Endothelial cell of umbilical vein (primary cell): ENCODE measurements at regions not wholly inside any gene's neighbourhood (a gene's known extent, or its start where the extent isn't known, plus 50 kb on each side); places are given as distances from the start of the nearest gene placed in this dataset.

Source experiments
- BruUV-seq: library from RNA; stranded (reverse); fragments of 400-500 nt; replicated peaks from 2 replicates; lab custom pipeline; 2021; lab: Mats Ljungman, UMichigan
- CTCF ChIA-PET: fragments of 300-600, 350-600 bp; sonication (Branson Sonifier 250); formaldehyde crosslinking; loops from one replicate; lab custom pipeline; 2021; ENCODE audit warnings: antibody characterized with exemption, inconsistent platforms; lab: Charles Lee
- POLR2A ChIA-PET: fragments of 300-600, 350-600 bp; sonication (Branson Sonifier 250); formaldehyde crosslinking; loops from one replicate; lab custom pipeline; 2021; ENCODE audit warnings: antibody characterized with exemption, inconsistent platforms; lab: Charles Lee
- DNase-seq: peaks from one replicate; pipeline ENCODE4 v3.0.0-alpha.2; 2011; ENCODE audit warnings: low read depth, low spot score
- FAIRE-seq: peaks from 2 replicates; lab custom pipeline; 2011; peaks lifted over from hg19 to GRCh38; lab: Jason Lieb, UNC
- H2AFZ ChIP-seq: 2 replicates; pipeline ENCODE4 v1.6.0; 2012; ENCODE audit warnings: low read depth, low read length, control low read depth, inconsistent platforms
- H3K27ac ChIP-seq: 2 replicates; pipeline ENCODE4 v1.5.1; 2011; ENCODE audit warnings: low read depth, mild to moderate bottlenecking, control low read depth, low read length, moderate library complexity; ENCODE audit not compliant: insufficient read depth
- H3K27me3 ChIP-seq, 2 experiments: 2 replicates each; pipeline versions ENCODE4 v1.6.0 to v1.6.1; 2011; ENCODE audit warnings: low read length in 2 of 2, mixed read lengths in 1 of 2; ENCODE audit not compliant: control insufficient read depth in 2 of 2, insufficient read depth in 2 of 2
- H3K36me3 ChIP-seq, 2 experiments: 2 replicates in 1 of 2; 3 replicates in 1 of 2; pipeline ENCODE4 v1.5.1; 2011; ENCODE audit warnings: low read length in 2 of 2, mild to moderate bottlenecking in 1 of 2, moderate library complexity in 1 of 2; ENCODE audit not compliant: control insufficient read depth in 2 of 2, insufficient read depth in 2 of 2; ENCODE audit errors: extremely low read depth in 1 of 2
- H3K4me1 ChIP-seq: 3 replicates; pipeline ENCODE4 v1.5.1; 2011; ENCODE audit warnings: mild to moderate bottlenecking, low read length; ENCODE audit not compliant: control insufficient read depth, insufficient read depth; ENCODE audit errors: extremely low read depth
- H3K4me2 ChIP-seq: 2 replicates; pipeline ENCODE4 v1.6.1; 2011; ENCODE audit warnings: low read length, control low read depth, mixed read lengths; ENCODE audit not compliant: insufficient read depth
- H3K4me3 ChIP-seq, 3 experiments: fragments of 200-600 bp in 1 of 3; sonication (generic), shearing (Covaris generic) in 1 of 3; replicated peaks in 1 of 3; 2 replicates each; pipeline ENCODE4 v1.5.1; 2011 to 2016; ENCODE audit warnings: control low read depth in 3 of 3, low read length in 3 of 3, mild to moderate bottlenecking in 2 of 3, inconsistent platforms in 1 of 3, low read depth in 1 of 3, moderate library complexity in 1 of 3; ENCODE audit not compliant: insufficient read depth in 1 of 3
- H3K79me2 ChIP-seq: 2 replicates; pipeline ENCODE4 v1.6.0; 2012; ENCODE audit warnings: low read length, inconsistent platforms; ENCODE audit not compliant: control insufficient read depth, insufficient read depth
- H3K9ac ChIP-seq: replicated peaks from 2 replicates; pipeline ENCODE3; 2011; ENCODE audit warnings: low read length, control low read depth; ENCODE audit not compliant: insufficient read depth; ENCODE audit errors: extremely low read depth
- H3K9me1 ChIP-seq: replicated peaks from 3 replicates; pipeline ENCODE4 v1.6.0; 2011; ENCODE audit warnings: mild to moderate bottlenecking, low read length; ENCODE audit not compliant: control insufficient read depth, insufficient read depth; ENCODE audit errors: extremely low read depth
- H3K9me3 ChIP-seq: replicated peaks from 2 replicates; pipeline ENCODE4 v1.5.1; 2012; ENCODE audit warnings: low read length, inconsistent platforms; ENCODE audit not compliant: control insufficient read depth, insufficient read depth
- H4K20me1 ChIP-seq: replicated peaks from 2 replicates; pipeline ENCODE3; 2011; ENCODE audit warnings: mild to moderate bottlenecking, low read length; ENCODE audit not compliant: control insufficient read depth, insufficient read depth; ENCODE audit errors: extremely low read depth
- EZH2 ChIP-seq: IDR thresholded peaks from 2 replicates; pipeline ENCODE4 v1.6.1; 2012; ENCODE audit warnings: borderline replicate concordance, low read depth, mild to moderate bottlenecking, moderate library complexity, low read length, inconsistent platforms; ENCODE audit not compliant: severe bottlenecking
- FOS ChIP-seq: IDR thresholded peaks from 2 replicates; pipeline ENCODE4 v1.6.1; 2011; ENCODE audit warnings: mild to moderate bottlenecking, low read length, moderate library complexity, borderline replicate concordance; ENCODE audit not compliant: insufficient read depth
- GATA2 ChIP-seq: IDR thresholded peaks from 2 replicates; pipeline ENCODE4 v1.7.0; 2011; ENCODE audit warnings: low read depth, mild to moderate bottlenecking, moderate library complexity, mixed read lengths, low read length; ENCODE audit not compliant: insufficient read length, insufficient read depth
- JUN ChIP-seq: IDR thresholded peaks from 2 replicates; pipeline ENCODE4 v1.6.1; 2011; ENCODE audit warnings: borderline replicate concordance, low read depth; ENCODE audit not compliant: insufficient read length, insufficient read depth
- MYC ChIP-seq: IDR thresholded peaks from one replicate; pipeline ENCODE4 v1.6.1; 2011; ENCODE audit warnings: mild to moderate bottlenecking, low read depth, low read length
- POLR2A ChIP-seq: IDR thresholded peaks from 2 replicates; pipeline ENCODE4 v1.6.1; 2012; ENCODE audit warnings: low read depth, mild to moderate bottlenecking, control low read depth, low read length
- POLR2AphosphoS5 ChIP-seq: IDR thresholded peaks from 2 replicates; pipeline ENCODE4 v1.6.1; 2012; ENCODE audit warnings: low read depth, mild to moderate bottlenecking, control low read depth, low read length, moderate library complexity; ENCODE audit not compliant: insufficient read depth
- dilution Hi-C: fragments of 300-500 bp; cut with MboI; formaldehyde crosslinking; loops from one replicate; pipeline ENCODE4 v1.15.0; 2019; ENCODE audit warnings: low sequenced_read_pairs; ENCODE audit not compliant: extremely low pct_ligation_motif_present
- intact Hi-C: fragments of 100-400 bp; cut with micrococcal nuclease; formaldehyde crosslinking; loops from one replicate; pipeline ENCODE4 v1.10.0; 2022
- TF ChIP-seq, protein P1 (sequence below): IDR thresholded peaks from 2 replicates; pipeline ENCODE4 v1.6.1; 2011; ENCODE audit not compliant: insufficient read depth, insufficient read length
- TF ChIP-seq, protein P2 (sequence below), 2 donors: IDR thresholded peaks; 1 replicate in 1 of 2; 2 replicates in 1 of 2; pipeline ENCODE4 v1.5.1; 2011; ENCODE audit warnings: low read length in 2 of 2, mild to moderate bottlenecking in 2 of 2, moderate library complexity in 2 of 2, control low read depth in 1 of 2, inconsistent platforms in 1 of 2, low read depth in 1 of 2; ENCODE audit not compliant: insufficient read depth in 1 of 2; ENCODE audit errors: extremely low read depth in 1 of 2

DNA sequence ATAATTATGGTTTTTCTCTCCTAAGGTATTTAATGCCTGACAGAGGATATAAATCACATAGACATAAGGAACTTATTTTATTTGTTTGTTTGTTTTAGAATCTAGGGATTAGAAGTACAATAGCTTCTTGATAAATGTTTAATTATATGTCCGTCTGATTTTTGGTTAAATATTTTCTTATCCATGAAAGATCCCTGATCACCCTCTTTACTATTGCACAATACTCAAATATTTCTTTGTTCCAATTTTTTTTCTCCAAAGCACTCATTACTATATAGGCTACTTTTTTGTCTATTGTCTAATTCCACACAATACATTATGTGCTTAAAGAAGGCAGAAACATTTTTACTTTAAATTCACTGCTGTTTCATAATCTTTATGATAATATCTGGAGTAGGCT lies 875.8 kb downstream of the TDRD15 start:
- H4K20me1 ChIP-seq, result no peaks in the 10 kb centered on the region
- dilution Hi-C loops (no loop called here), intact Hi-C loops (no loop called here)
- H3K4me1 ChIP-seq, result no peaks in the 10 kb centered on the region
- no peaks in the 10 kb centered on the region for H3K79me2 ChIP-seq
- FAIRE-seq, result no peak
- peaks cover 7% of the 10 kb centered on the region for H3K9me3 ChIP-seq
- no TSS peak for BruUV-seq
- H3K36me3 ChIP-seq, result no peaks in the 10 kb centered on the region
- H3K27ac ChIP-seq, result no peak overlapping the region
- no peak overlapping the region for H3K4me2 ChIP-seq
- H2AFZ ChIP-seq, result no peak overlapping the region
- ChIA-PET CTCF (no interaction called here), POLR2A (no interaction called here)
- no peaks in the 10 kb centered on the region for H3K27me3 ChIP-seq
- no peak overlapping the region for H3K9ac ChIP-seq
- no peaks in the 10 kb centered on the region for H3K9me1 ChIP-seq
- TF ChIP-seq FOS (no peak), JUN (no peak), MYC (no peak), POLR2A (no peak), EZH2 (no peak), POLR2AphosphoS5 (no peak), GATA2 (no peak)
- TF ChIP-seq, protein P1, sequence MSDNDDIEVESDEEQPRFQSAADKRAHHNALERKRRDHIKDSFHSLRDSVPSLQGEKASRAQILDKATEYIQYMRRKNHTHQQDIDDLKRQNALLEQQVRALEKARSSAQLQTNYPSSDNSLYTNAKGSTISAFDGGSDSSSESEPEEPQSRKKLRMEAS, result no peak
- TF ChIP-seq, protein P2, sequence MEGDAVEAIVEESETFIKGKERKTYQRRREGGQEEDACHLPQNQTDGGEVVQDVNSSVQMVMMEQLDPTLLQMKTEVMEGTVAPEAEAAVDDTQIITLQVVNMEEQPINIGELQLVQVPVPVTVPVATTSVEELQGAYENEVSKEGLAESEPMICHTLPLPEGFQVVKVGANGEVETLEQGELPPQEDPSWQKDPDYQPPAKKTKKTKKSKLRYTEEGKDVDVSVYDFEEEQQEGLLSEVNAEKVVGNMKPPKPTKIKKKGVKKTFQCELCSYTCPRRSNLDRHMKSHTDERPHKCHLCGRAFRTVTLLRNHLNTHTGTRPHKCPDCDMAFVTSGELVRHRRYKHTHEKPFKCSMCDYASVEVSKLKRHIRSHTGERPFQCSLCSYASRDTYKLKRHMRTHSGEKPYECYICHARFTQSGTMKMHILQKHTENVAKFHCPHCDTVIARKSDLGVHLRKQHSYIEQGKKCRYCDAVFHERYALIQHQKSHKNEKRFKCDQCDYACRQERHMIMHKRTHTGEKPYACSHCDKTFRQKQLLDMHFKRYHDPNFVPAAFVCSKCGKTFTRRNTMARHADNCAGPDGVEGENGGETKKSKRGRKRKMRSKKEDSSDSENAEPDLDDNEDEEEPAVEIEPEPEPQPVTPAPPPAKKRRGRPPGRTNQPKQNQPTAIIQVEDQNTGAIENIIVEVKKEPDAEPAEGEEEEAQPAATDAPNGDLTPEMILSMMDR (IDR thresholded peaks at IDR 0.05; ENCODE audit: extremely low read depth in 1 of 2, insufficient read depth in 1 of 2, low read depth in 1 of 2, low read length in 2 of 2), result no peak
- H3K4me3 ChIP-seq, result no peak overlapping the region
- DNase-seq, result no peak
